ENCODE measurements at regions not wholly inside any gene's neighbourhood (a gene's known extent, or its start where the extent isn't known, plus 50 kb on each side); places are given as distances from the start of the nearest gene placed in this dataset.
"Not testable (repeated sequence)": the region's sequence is repeated elsewhere in the genome, so short reads cannot be mapped to it uniquely, and the experiment has no call there.

DNA sequence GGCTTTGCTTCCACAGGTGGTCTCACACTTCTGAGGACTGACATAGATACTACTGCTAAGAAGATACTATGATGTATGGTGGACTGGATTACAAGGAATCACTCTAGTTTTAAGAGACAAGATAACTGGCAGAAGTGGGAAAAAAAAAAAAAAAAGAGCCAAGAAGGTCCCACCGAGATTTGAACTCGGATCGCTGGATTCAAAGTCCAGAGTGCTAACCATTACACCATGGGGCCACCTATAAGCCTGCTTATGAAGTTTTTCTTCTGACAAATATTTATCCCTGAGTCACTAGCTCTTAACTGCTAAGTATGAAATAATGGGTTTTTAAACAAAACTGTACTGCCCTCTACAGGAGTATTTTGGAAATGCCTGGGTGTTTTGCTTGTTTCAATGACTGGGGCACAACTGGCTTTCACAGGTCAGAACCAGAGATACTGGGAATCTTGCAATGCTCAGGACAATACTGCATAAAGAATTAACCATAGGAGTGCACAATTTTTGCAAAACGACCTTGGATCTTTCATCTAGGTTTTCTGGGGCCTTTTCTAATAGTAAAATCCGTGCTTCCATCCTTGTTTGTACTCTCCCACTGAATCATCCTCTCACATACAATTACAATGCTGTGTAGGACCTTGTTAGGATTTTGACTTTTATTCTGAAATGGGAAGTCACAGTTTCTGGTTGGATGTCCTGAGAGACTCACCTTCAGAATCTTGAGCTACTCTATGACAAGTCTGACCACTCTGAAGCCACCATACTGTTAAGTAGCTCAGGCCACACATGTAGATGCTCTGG, 116.3 kb downstream of the OR2B2 start:
- no peaks in the 10 kb centered on the region for H3K27me3 ChIP-seq (ENCODE audit: insufficient read depth, low read length)
- H3K79me2 ChIP-seq (ENCODE audit: insufficient read depth, low read length): no peaks in the 10 kb centered on the region
- no peak overlapping the region for H3K4me2 ChIP-seq (ENCODE audit: insufficient read depth, low read length)
- no peak overlapping the region for H2AFZ ChIP-seq (ENCODE audit: low read length)
- H3K4me3 ChIP-seq (ENCODE audit: insufficient read depth, low read length): no peak overlapping the region
- peaks cover 9% of the 10 kb centered on the region for H3K4me1 ChIP-seq (ENCODE audit: insufficient read depth, low read length)
- no peak for DNase-seq (ENCODE audit: insufficient read length, low spot score, missing footprints)
- H3K36me3 ChIP-seq (ENCODE audit: insufficient read depth, low read length): no peaks in the 10 kb centered on the region
- TF ChIP-seq, protein P1, sequence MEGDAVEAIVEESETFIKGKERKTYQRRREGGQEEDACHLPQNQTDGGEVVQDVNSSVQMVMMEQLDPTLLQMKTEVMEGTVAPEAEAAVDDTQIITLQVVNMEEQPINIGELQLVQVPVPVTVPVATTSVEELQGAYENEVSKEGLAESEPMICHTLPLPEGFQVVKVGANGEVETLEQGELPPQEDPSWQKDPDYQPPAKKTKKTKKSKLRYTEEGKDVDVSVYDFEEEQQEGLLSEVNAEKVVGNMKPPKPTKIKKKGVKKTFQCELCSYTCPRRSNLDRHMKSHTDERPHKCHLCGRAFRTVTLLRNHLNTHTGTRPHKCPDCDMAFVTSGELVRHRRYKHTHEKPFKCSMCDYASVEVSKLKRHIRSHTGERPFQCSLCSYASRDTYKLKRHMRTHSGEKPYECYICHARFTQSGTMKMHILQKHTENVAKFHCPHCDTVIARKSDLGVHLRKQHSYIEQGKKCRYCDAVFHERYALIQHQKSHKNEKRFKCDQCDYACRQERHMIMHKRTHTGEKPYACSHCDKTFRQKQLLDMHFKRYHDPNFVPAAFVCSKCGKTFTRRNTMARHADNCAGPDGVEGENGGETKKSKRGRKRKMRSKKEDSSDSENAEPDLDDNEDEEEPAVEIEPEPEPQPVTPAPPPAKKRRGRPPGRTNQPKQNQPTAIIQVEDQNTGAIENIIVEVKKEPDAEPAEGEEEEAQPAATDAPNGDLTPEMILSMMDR (IDR thresholded peaks at IDR 0.05; ENCODE audit: extremely low read depth, low read depth, low read length): peak; percentile 82
- no peaks in the 10 kb centered on the region for H3K9me3 ChIP-seq (ENCODE audit: low read depth, low read length)
- no peak overlapping the region for H3K27ac ChIP-seq (ENCODE audit: low read depth, low read length)
- no peaks in the 10 kb centered on the region for H4K20me1 ChIP-seq (ENCODE audit: insufficient read depth, low read length)

DNA sequence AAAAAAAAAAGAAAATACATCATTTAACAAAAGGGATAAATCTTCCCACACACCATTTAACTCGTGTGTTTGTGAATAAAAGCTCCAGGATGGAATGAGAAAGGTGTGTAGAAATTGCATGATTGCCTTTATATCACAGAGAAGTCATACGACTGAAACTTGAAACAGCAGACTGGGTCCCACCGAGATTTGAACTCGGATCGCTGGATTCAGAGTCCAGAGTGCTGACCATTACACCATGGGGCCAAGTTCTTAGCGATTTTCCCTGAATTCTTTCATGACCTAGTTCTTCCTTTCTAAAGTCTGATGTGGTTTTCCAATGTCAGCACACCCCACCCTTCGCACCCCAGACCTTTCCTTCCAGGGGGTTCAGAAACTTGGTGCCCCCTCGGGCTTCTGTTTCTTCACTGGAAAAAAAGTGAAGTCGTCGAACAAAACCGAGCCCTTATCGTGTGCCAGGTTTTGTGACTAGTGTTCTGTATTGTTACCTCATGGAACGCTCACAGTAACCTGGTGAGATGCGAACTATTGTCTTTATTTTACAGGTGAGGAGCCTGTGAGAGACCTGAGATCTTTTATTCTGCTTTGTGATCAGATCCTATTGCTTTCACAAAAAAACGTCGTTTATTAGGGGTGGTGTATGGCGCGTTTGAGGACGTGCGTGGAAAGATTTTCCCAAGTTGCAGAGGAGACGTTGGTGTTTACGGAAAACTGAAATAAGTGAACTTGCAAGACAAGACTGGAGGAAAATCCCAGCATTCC, 120.8 kb downstream of the OR2B2 start:
- TF ChIP-seq, protein P1 (IDR thresholded peaks at IDR 0.05; ENCODE audit: extremely low read depth, low read depth, low read length): no peak
- no peaks in the 10 kb centered on the region for H3K79me2 ChIP-seq (ENCODE audit: insufficient read depth, low read length)
- no peaks in the 10 kb centered on the region for H3K36me3 ChIP-seq (ENCODE audit: insufficient read depth, low read length)
- peaks cover 9% of the 10 kb centered on the region for H3K4me1 ChIP-seq (ENCODE audit: insufficient read depth, low read length)
- H3K4me2 ChIP-seq (ENCODE audit: insufficient read depth, low read length): peak overlapping the region; percentile 90
- peak; percentile 76 for DNase-seq (ENCODE audit: insufficient read length, low spot score, missing footprints)
- no peaks in the 10 kb centered on the region for H3K9me3 ChIP-seq (ENCODE audit: low read depth, low read length)
- peak overlapping the region; percentile 74 for H3K4me3 ChIP-seq (ENCODE audit: insufficient read depth, low read length)
- peak overlapping the region; percentile 15 for H3K27ac ChIP-seq (ENCODE audit: low read depth, low read length)
- H3K27me3 ChIP-seq (ENCODE audit: insufficient read depth, low read length): peaks cover 5% of the 10 kb centered on the region
- H2AFZ ChIP-seq (ENCODE audit: low read length): peak overlapping the region; percentile 85
- H4K20me1 ChIP-seq (ENCODE audit: insufficient read depth, low read length): no peaks in the 10 kb centered on the region

DNA sequence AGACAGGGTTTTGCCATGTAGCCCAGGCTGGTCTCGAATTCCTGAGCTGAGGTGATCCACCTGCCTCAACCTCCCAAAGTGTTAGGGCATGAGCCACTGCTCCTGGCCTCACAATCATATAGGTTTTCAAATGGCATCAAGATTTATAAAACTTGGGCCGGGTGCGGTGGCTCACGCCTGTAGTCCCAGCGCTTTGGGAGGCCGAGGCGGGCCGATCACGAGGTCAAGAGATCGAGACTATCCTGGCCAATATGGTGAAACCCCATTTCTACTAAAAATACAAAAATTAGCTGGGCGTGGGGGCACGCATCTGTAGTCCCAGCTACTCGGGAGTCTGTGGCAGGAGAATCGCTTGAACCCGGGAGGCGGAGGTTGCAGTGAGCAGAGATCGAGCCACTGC, 123.8 kb downstream of the OR2B2 start:
- not testable (repeated sequence) for H3K4me1 ChIP-seq (ENCODE audit: insufficient read depth, low read length); H3K9me3 ChIP-seq (ENCODE audit: low read depth, low read length); H4K20me1 ChIP-seq (ENCODE audit: insufficient read depth, low read length); H3K27ac ChIP-seq (ENCODE audit: low read depth, low read length); H3K79me2 ChIP-seq (ENCODE audit: insufficient read depth, low read length); H2AFZ ChIP-seq (ENCODE audit: low read length); H3K4me3 ChIP-seq (ENCODE audit: insufficient read depth, low read length); DNase-seq (ENCODE audit: insufficient read length, low spot score, missing footprints); H3K36me3 ChIP-seq (ENCODE audit: insufficient read depth, low read length); H3K4me2 ChIP-seq (ENCODE audit: insufficient read depth, low read length)
- peaks cover 11% of the 10 kb centered on the region for H3K27me3 ChIP-seq (ENCODE audit: insufficient read depth, low read length)

DNA sequence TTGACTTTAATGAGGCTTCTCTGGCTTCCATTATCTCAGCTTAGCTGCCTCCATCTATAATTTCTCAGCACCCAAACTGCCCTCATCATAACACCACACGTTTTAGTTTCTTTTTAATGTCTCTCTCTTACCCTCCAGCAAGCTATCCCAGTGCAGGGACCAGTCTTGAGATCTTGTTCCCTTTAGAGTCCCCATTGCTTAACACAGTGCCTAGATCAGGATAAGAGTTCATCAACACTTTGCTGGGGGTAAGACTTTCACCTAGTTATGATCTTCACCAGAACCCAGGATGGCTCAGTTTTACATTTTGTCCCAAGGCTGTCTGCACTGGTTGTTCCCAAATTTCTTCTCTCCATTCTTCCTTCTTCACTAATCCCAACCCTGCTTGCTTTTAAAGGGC, 126.1 kb downstream of the OR2B2 start:
- DNase-seq (ENCODE audit: insufficient read length, low spot score, missing footprints): no peak
- Histone ChIP-seq H3K79me2 (ENCODE audit: insufficient read depth, low read length) (no peaks in the 10 kb centered on the region), H3K36me3 (ENCODE audit: insufficient read depth, low read length) (no peaks in the 10 kb centered on the region), H3K9me3 (ENCODE audit: low read depth, low read length) (no peaks in the 10 kb centered on the region), H3K4me2 (ENCODE audit: insufficient read depth, low read length) (no peak overlapping the region), H3K4me3 (ENCODE audit: insufficient read depth, low read length) (no peak overlapping the region), H2AFZ (ENCODE audit: low read length) (no peak overlapping the region), H3K27me3 (ENCODE audit: insufficient read depth, low read length) (peaks cover 11% of the 10 kb centered on the region), H4K20me1 (ENCODE audit: insufficient read depth, low read length) (no peaks in the 10 kb centered on the region), H3K4me1 (ENCODE audit: insufficient read depth, low read length) (no peaks in the 10 kb centered on the region), H3K27ac (ENCODE audit: low read depth, low read length) (no peak overlapping the region)
- TF ChIP-seq, protein P1 (IDR thresholded peaks at IDR 0.05; ENCODE audit: extremely low read depth, low read depth, low read length): no peak

Data from osteoblast (primary cell).